Mesodermal cell (in vitro differentiated cells): ENCODE measurements at regions not wholly inside any gene's neighbourhood (a gene's known extent, or its start where the extent isn't known, plus 50 kb on each side); places are given as distances from the start of the nearest gene placed in this dataset.
"Not testable (repeated sequence)": the region's sequence is repeated elsewhere in the genome, so short reads cannot be mapped to it uniquely, and the experiment has no call there.

Experiments used
- H3K27ac ChIP-seq: 2 replicates; pipeline ENCODE4 v1.7.0; 2013; ENCODE audit warnings: mild to moderate bottlenecking, low read depth, low read length, moderate library complexity; ENCODE audit not compliant: severe bottlenecking
- H3K36me3 ChIP-seq: 2 replicates; pipeline ENCODE4 v1.7.1; 2013; ENCODE audit warnings: mild to moderate bottlenecking, low read length, moderate library complexity; ENCODE audit not compliant: control insufficient read depth, insufficient read depth
- H3K4me1 ChIP-seq: one replicate; pipeline ENCODE4 v1.7.1; 2013; ENCODE audit warnings: mild to moderate bottlenecking, low read length; ENCODE audit not compliant: insufficient read depth, control insufficient read depth, poor library complexity, severe bottlenecking
- H3K4me3 ChIP-seq: 2 replicates; pipeline ENCODE4 v1.7.0; 2013; ENCODE audit warnings: low read length, control low read depth, mild to moderate bottlenecking; ENCODE audit not compliant: insufficient read depth, poor library complexity, severe bottlenecking; ENCODE audit errors: extremely low read depth
- H3K9me3 ChIP-seq: 2 replicates; pipeline ENCODE4 v1.7.1; 2013; ENCODE audit warnings: mild to moderate bottlenecking, low read length, moderate library complexity; ENCODE audit not compliant: control insufficient read depth
- WGBS, 2 experiments: methylation state at CpG; one replicate each; pipeline ENCODE4 v1.1.5; 2013; ENCODE audit warnings: missing lambda C conversion rate in 2 of 2; ENCODE audit not compliant: insufficient coverage in 2 of 2; 5-methylcytosine and 5-hydroxymethylcytosine counted together

GRCh38 chr14:53408175-53408879, 255.2 kb upstream of the DDHD1 start:
- Histone ChIP-seq H3K9me3 (no peaks in the 10 kb centered on the region), H3K27ac (no peak overlapping the region), H3K36me3 (no peaks in the 10 kb centered on the region), H3K4me1 (peaks cover 10% of the 10 kb centered on the region), H3K4me3 (no peak overlapping the region)
- WGBS, 2 experiments, result 91 to 94% methylated on average over 2 of the region's 2 CpGs

DNA sequence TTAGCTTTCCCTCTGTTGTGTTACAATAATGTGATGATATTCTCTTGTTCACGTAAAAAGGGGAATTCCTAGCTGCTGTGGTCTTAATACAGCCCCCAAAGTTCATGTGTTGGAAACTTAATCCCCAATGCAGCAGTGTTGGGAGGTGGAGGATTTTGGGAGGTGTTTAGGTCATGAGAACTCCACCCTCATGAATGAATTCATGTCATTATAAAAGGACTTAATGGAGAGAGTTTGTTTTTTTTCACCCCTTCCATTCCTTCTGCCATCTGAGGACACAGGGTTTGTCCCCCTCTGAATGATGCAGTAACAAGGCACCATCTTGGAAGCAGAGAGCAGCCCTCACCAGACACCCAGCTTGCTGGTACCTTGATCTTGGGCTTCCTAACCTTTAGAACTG, 253.4 kb upstream of the DDHD1 start:
- H3K36me3 ChIP-seq, result no peaks in the 10 kb centered on the region
- 80% methylated on average over 1 of the region's 1 CpG; no CpG with 5 or more reads in 1 of the 2 experiments for WGBS, 2 experiments

DNA sequence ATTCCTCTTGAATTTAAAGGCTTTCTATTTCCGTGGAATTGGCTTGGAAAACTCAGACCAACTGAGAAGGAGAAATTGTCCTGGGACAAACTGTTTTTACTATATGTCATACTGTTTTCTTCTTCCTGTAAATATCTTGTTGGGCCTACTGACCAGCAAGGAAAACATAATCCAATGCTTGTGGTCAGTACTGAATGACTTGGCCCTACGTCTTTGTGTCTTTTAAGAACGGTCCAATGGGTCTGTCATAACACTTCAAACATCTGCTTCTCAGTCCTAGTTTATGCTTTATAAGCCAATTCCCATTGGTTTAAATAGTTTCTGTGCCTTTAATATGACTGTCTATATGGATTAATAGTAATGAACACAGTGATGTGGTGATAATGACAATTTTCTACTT, 248.5 kb upstream of the DDHD1 start:
- WGBS, 2 experiments, result 89% methylated on average over 2 of the region's 3 CpGs; no CpG with 5 or more reads in 1 of the 2 experiments
- no peak overlapping the region for H3K4me3 ChIP-seq
- no peaks in the 10 kb centered on the region for H3K36me3 ChIP-seq

More for the DNA sequence above, 253.4 kb upstream of the DDHD1 start:
- no peak overlapping the region for H3K4me3 ChIP-seq
- peaks cover 8% of the 10 kb centered on the region for H3K4me1 ChIP-seq
- H3K9me3 ChIP-seq, result no peaks in the 10 kb centered on the region
- H3K27ac ChIP-seq, result no peak overlapping the region

GRCh38 chr14:53399057-53399456, 245.9 kb upstream of the DDHD1 start:
- Histone ChIP-seq H3K36me3 (no peaks in the 10 kb centered on the region), H3K9me3 (peaks cover 11% of the 10 kb centered on the region), H3K27ac (no peak overlapping the region), H3K4me1 (no peaks in the 10 kb centered on the region), H3K4me3 (no peak overlapping the region)
- whole genome bisulfite sequencing, 2 experiments, result 36 to 59% methylated on average over 3 to 4 of the region's 7 CpGs

More for the DNA sequence above, 248.5 kb upstream of the DDHD1 start:
- Histone ChIP-seq H3K27ac (no peak overlapping the region), H3K4me1 (no peaks in the 10 kb centered on the region), H3K9me3 (no peaks in the 10 kb centered on the region)

DNA sequence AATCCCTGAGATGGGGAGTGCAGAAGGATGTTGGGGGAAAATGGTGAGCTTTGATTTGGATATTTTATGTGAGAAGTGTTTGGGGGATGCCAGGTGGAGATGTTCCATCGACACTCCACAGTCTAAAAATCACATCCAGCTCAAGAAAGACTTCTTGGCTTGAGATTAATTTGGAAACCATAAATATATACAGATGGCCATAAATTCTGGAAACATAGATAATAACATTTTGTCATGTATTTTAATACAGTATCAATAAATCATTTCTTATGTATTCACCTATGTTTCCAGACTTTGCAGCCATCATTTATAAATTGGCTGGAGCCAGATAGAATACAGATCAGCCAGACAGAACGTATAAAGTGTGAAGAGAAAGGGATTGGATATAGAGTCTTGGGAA, 245.5 kb upstream of the DDHD1 start:
- H3K4me3 ChIP-seq, result no peak overlapping the region
- peaks cover 11% of the 10 kb centered on the region for H3K9me3 ChIP-seq
- no peak overlapping the region for H3K27ac ChIP-seq
- H3K4me1 ChIP-seq, result no peaks in the 10 kb centered on the region
- WGBS, 2 experiments, result 100% methylated on average over 1 of the region's 2 CpGs
- H3K36me3 ChIP-seq, result no peaks in the 10 kb centered on the region

DNA sequence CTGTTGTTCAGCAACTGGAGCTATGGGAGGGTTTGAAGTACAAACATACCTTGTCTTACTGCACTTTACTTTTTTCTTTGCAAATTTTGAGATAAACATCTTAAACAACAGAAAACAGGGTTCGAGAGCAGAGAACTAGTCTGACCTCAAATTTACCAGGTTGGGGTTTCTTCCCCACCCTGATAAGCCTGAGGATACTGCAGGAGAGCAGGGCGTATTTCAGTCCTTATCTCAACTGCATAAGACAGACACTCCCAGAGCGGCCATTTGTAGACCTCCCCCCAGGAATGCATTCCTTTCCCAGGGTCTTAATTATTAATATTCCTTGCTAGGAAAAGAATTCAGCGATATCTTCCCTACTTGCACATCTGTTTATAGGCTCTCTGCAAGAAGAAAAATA, 242.1 kb upstream of the DDHD1 start:
- H3K9me3 ChIP-seq, result peaks cover 11% of the 10 kb centered on the region
- H3K36me3 ChIP-seq, H3K4me3 ChIP-seq, H3K4me1 ChIP-seq, H3K27ac ChIP-seq: not testable (repeated sequence)
- 78 to 100% methylated on average over 1 to 2 of the region's 4 CpGs for WGBS, 2 experiments

- Histone ChIP-seq H3K36me3 (no peaks in the 10 kb centered on the region), H3K9me3 (peaks cover 11% of the 10 kb centered on the region), H3K27ac (no peak overlapping the region), H3K4me3 (no peak overlapping the region), H3K4me1 (peaks cover 8% of the 10 kb centered on the region)
- 83 to 100% methylated on average over 1 to 2 of the region's 4 CpGs for WGBS, 2 experiments
Observed at GRCh38 chr14:53391631-53392285, 238.6 kb upstream of the DDHD1 start.

DNA sequence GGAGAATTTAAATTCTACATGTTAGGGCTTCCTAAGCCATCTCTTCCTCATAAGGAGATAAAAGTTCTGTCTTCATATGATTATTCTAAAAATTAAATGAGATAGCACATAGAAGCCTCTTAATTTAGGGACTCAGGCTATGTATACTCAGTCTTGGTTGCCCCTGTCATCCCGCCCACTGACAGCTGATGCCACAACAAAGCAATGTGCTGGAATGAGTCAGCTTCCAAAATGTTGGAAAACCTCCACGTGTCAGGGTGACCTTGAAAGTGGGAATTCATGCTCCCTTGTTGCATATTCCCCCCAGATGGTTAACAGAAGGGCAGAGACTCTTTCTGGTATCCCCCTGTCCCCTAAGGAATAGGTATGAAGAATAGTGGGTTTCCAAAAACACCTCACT, 238.0 kb upstream of the DDHD1 start:
- Histone ChIP-seq H3K36me3 (no peaks in the 10 kb centered on the region), H3K4me1 (peaks cover 8% of the 10 kb centered on the region), H3K4me3 (no peak overlapping the region), H3K27ac (no peak overlapping the region), H3K9me3 (peaks cover 11% of the 10 kb centered on the region)
- 69 to 83% methylated on average over 1 to 2 of the region's 2 CpGs for WGBS, 2 experiments

- WGBS, 2 experiments, result 88 to 90% methylated on average over 7 of the region's 7 CpGs
- H3K4me1 ChIP-seq, result peaks cover 8% of the 10 kb centered on the region
Observed at GRCh38 chr14:53390008-53390407, 236.9 kb upstream of the DDHD1 start.

DNA sequence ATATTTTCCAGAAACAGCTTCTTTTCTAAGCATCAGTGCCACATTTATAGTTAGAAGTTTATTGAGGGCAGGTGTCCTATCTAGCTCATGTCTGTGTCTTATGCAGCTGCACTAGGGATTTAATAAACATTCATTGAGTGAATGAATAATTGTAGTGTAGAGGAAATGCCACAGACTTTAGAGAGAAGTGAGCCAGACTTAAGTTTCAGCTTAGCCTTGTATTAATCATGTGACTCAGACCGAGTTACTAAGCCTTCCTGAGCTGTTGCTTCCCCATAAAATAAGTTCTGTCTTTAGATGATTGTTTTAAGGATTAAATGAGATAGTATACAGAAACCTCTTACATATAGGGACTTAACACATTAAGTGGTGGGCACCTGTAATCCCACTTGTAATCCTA, 236.1 kb upstream of the DDHD1 start:
- WGBS, 2 experiments, result no CpG with 5 or more reads among the region's 1 CpG
- H3K27ac ChIP-seq, result no peak overlapping the region
- no peak overlapping the region for H3K4me3 ChIP-seq
- H3K4me1 ChIP-seq, result peaks cover 8% of the 10 kb centered on the region
- no peaks in the 10 kb centered on the region for H3K9me3 ChIP-seq
- H3K36me3 ChIP-seq, result no peaks in the 10 kb centered on the region

More at GRCh38 chr14:53390008-53390407, 236.9 kb upstream of the DDHD1 start:
- H3K4me3 ChIP-seq, result no peak overlapping the region
- H3K9me3 ChIP-seq, result peaks cover 6% of the 10 kb centered on the region
- no peak overlapping the region for H3K27ac ChIP-seq
- H3K36me3 ChIP-seq, result no peaks in the 10 kb centered on the region

- Histone ChIP-seq H3K36me3 (no peaks in the 10 kb centered on the region), H3K9me3 (no peaks in the 10 kb centered on the region), H3K27ac (no peak overlapping the region), H3K4me3 (no peak overlapping the region), H3K4me1 (peaks cover 1% of the 10 kb centered on the region)
- WGBS, 2 experiments, result 94 to 100% methylated on average over 4 of the region's 4 CpGs
Observed at GRCh38 chr14:53386362-53386761, 233.2 kb upstream of the DDHD1 start.
